H1 (cell line): ENCODE measurements at regions not wholly inside any gene's neighbourhood (a gene's known extent, or its start where the extent isn't known, plus 50 kb on each side); places are given as distances from the start of the nearest gene placed in this dataset.

ENCODE experiments used
- ATF3 ChIP-seq: IDR thresholded peaks from 2 replicates; pipeline ENCODE4 v1.6.1; 2011; ENCODE audit warnings: low read depth, mild to moderate bottlenecking, low read length; ENCODE audit not compliant: insufficient read depth
- EP300 ChIP-seq, 2 experiments: IDR thresholded peaks; 1 replicate in 1 of 2; 2 replicates in 1 of 2; pipeline ENCODE4 v1.6.1; 2011 to 2012; ENCODE audit warnings: low read depth in 2 of 2, low read length in 2 of 2, mild to moderate bottlenecking in 2 of 2, borderline replicate concordance in 1 of 2, inconsistent platforms in 1 of 2, moderate library complexity in 1 of 2
- EZH2 ChIP-seq: fragments of 200-600 bp; sonication (generic); IDR thresholded peaks from 2 replicates; pipeline ENCODE4 v1.7.1; 2012; ENCODE audit warnings: low read depth, mild to moderate bottlenecking, moderate library complexity, low read length, inconsistent platforms; ENCODE audit not compliant: severe bottlenecking
- SIX5 ChIP-seq: IDR thresholded peaks from 2 replicates; pipeline ENCODE4 v1.6.1; 2011; ENCODE audit warnings: mild to moderate bottlenecking, low read depth, low read length
- YY1 ChIP-seq: IDR thresholded peaks from 2 replicates; pipeline ENCODE4 v1.6.1; 2011; ENCODE audit warnings: low read depth, mild to moderate bottlenecking, low read length

- no peak for TF ChIP-seq YY1
- no peak for TF ChIP-seq SIX5
- no peak for TF ChIP-seq EZH2
- TF ChIP-seq EP300 (IDR thresholded peaks at IDR 0.05; ENCODE audit: borderline replicate concordance in 1 of 2, low read depth in 2 of 2, low read length in 2 of 2): no peak
- TF ChIP-seq ATF3: no peak
Measured at GRCh38 chr21:28580585-28580984, 412.1 kb downstream of the LTN1 start.
